Prostate gland (tissue), 2 donors: ENCODE measurements at regions not wholly inside any gene's neighbourhood (a gene's known extent, or its start where the extent isn't known, plus 50 kb on each side); places are given as distances from the start of the nearest gene placed in this dataset.
A peak's percentile ranks its signal among the peaks of the same experiment; 100 is the strongest.

ENCODE experiments used
- DNase-seq: peaks from one replicate; pipeline ENCODE4 v3.0.0-alpha.2; 2019; ENCODE audit warnings: low spot score
- H3K27ac ChIP-seq, 2 donors: fragments of 200-600 bp; sonication (generic); 2 replicates each; pipeline ENCODE4 v1.5.1; 2017 to 2019
- H3K27me3 ChIP-seq: fragments of 200-600 bp; sonication (generic); replicated peaks from 2 replicates; pipeline ENCODE4 v1.5.1; 2019; ENCODE audit not compliant: insufficient read depth
- H3K36me3 ChIP-seq, 2 donors: fragments of 200-600 bp; sonication (generic); 1 replicate in 1 of 2; 2 replicates in 1 of 2; pipeline versions ENCODE4 v1.5.1 to v1.8.1; 2017 to 2019
- H3K4me1 ChIP-seq: fragments of 200-600 bp; sonication (generic); replicated peaks from 2 replicates; pipeline ENCODE4 v1.5.1; 2019
- H3K4me3 ChIP-seq, 2 donors: fragments of 200-600 bp; sonication (generic); 2 replicates each; pipeline ENCODE4 v1.5.1; 2017 to 2019
- H3K9me3 ChIP-seq: fragments of 200-600 bp; sonication (generic); 2 replicates; pipeline ENCODE4 v1.5.1; 2017
- POLR2A ChIP-seq: fragments of 450-650 bp; IDR thresholded peaks from one replicate; pipeline ENCODE4 v1.6.1; 2016; ENCODE audit warnings: antibody characterized with exemption, mild to moderate bottlenecking
- POLR2AphosphoS5 ChIP-seq: sonication (generic); formaldehyde crosslinking; IDR thresholded peaks from one replicate; pipeline ENCODE4 v1.6.1; 2017; ENCODE audit warnings: antibody characterized with exemption
- WGBS: methylation state at CpG from one replicate; pipeline ENCODE4 v1.1.5; 2018; 5-methylcytosine and 5-hydroxymethylcytosine counted together
- intact Hi-C: fragments of 100-400 bp; cut with DNase I; formaldehyde crosslinking; loops from one replicate; pipeline ENCODE4 v1.14.2; 2022
- TF ChIP-seq, protein P1 (sequence below), 4 experiments: fragments of 200-600 bp in 2 of 4; fragments of 450-650 bp in 2 of 4; sonication (generic) in 2 of 4; IDR thresholded peaks; 1 replicate in 3 of 4; 2 replicates in 1 of 4; pipeline ENCODE4 v1.5.1; 2016 to 2019; ENCODE audit warnings: antibody characterized with exemption in 4 of 4, mild to moderate bottlenecking in 2 of 4, moderate library complexity in 2 of 4

GRCh38 chr12:59030415-59030814, 110.1 kb upstream of the LRIG3 start:
- Histone ChIP-seq H3K4me1 (no peaks in the 10 kb centered on the region), H3K36me3 (no peaks in the 10 kb centered on the region), H3K27me3 (no peaks in the 10 kb centered on the region), H3K4me3 (no peak overlapping the region), H3K27ac (no peak overlapping the region), H3K9me3 (no peaks in the 10 kb centered on the region)
- peak; percentile 84 for DNase-seq
- intact Hi-C loops = loop anchor here (10.0 kb wide), 1 partner anchor 106 kb away; the partner anchor contains the start of gene LRIG3
- WGBS = 43% methylated on average over 4 of the region's 4 CpGs
- no peak for TF ChIP-seq POLR2A
- TF ChIP-seq POLR2AphosphoS5 = peak; percentile 93

- Histone ChIP-seq H3K36me3 (no peaks in the 10 kb centered on the region), H3K27me3 (no peaks in the 10 kb centered on the region), H3K9me3 (no peaks in the 10 kb centered on the region), H3K27ac (no peak overlapping the region), H3K4me1 (no peaks in the 10 kb centered on the region), H3K4me3 (no peak overlapping the region)
- TF ChIP-seq POLR2A = no peak
- TF ChIP-seq, protein P1, sequence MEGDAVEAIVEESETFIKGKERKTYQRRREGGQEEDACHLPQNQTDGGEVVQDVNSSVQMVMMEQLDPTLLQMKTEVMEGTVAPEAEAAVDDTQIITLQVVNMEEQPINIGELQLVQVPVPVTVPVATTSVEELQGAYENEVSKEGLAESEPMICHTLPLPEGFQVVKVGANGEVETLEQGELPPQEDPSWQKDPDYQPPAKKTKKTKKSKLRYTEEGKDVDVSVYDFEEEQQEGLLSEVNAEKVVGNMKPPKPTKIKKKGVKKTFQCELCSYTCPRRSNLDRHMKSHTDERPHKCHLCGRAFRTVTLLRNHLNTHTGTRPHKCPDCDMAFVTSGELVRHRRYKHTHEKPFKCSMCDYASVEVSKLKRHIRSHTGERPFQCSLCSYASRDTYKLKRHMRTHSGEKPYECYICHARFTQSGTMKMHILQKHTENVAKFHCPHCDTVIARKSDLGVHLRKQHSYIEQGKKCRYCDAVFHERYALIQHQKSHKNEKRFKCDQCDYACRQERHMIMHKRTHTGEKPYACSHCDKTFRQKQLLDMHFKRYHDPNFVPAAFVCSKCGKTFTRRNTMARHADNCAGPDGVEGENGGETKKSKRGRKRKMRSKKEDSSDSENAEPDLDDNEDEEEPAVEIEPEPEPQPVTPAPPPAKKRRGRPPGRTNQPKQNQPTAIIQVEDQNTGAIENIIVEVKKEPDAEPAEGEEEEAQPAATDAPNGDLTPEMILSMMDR (IDR thresholded peaks at IDR 0.05) = no peak
- intact Hi-C loops = no loop called here
- DNase-seq = no peak
- WGBS = 71% methylated on average over 3 of the region's 3 CpGs
Measured at GRCh38 chr12:59027199-59027598, 106.9 kb upstream of the LRIG3 start.

DNA sequence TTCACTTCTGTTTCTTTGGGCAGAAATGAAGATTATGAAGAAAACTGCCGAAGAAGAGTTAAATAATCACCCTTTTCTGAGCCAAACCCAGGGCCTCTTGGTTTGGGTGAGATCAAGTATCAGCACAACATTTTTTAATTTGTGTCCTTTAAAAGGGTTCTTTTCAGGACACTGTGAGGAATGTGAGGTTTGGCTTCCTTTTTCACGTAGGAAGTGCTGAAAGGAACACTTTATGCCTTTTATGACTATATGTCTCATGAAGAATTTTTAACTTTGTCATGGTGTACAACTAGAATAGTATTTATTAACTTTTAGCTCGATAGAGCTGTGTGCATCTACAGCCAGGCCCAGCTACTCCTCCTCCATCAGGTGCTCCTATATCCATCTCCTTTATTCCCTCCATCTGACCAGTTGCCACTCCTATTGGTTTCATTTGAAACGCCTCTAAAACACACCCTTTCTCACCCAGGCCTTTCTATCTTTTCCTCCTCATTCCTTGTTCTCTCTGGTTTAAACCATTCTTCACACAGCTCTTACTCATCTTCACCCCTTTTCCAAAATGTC, 103.6 kb upstream of the LRIG3 start:
- no peak overlapping the region for H3K27ac ChIP-seq
- no peaks in the 10 kb centered on the region for H3K4me1 ChIP-seq
- DNase-seq = no peak
- no peaks in the 10 kb centered on the region for H3K9me3 ChIP-seq
- 46% methylated on average over 4 of the region's 4 CpGs for WGBS
- no peaks in the 10 kb centered on the region for H3K27me3 ChIP-seq
- intact Hi-C loops = no loop called here
- no peaks in the 10 kb centered on the region for H3K36me3 ChIP-seq
- TF ChIP-seq, protein P1 (IDR thresholded peaks at IDR 0.05) = no peak
- TF ChIP-seq POLR2AphosphoS5 = no peak
- TF ChIP-seq POLR2A = no peak
- H3K4me3 ChIP-seq = no peak overlapping the region

- no peak overlapping the region for H3K4me3 ChIP-seq
- no peaks in the 10 kb centered on the region for H3K9me3 ChIP-seq
- TF ChIP-seq POLR2AphosphoS5 (no peak), POLR2A (no peak)
- TF ChIP-seq, protein P1 (IDR thresholded peaks at IDR 0.05) = no peak
- H3K27me3 ChIP-seq = no peaks in the 10 kb centered on the region
- no peaks in the 10 kb centered on the region for H3K4me1 ChIP-seq
- no peak for DNase-seq
- H3K27ac ChIP-seq = no peak overlapping the region
- intact Hi-C loops = no loop called here
- 91% methylated on average over 14 of the region's 14 CpGs for WGBS
- H3K36me3 ChIP-seq = no peaks in the 10 kb centered on the region
Measured at GRCh38 chr12:59020073-59020946, 100.0 kb upstream of the LRIG3 start.

DNA sequence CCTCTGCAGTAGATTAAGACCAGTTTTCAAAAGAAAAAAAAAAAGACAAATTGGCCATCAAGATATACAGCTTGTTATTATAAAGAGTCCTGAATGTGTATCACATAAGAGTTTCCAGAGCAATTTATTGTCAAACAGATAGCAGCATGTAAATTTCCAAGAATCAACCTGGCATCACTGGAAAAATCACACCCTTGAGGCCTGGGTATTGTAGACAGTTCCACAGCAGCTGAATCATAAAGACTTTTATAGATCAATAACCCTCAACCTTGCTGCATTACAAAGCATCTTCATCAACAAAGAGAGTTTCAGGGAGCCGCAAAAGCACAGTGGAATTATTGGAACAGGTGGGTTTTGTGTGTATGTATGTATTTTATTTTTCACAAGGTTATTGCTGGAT, 94.6 kb upstream of the LRIG3 start:
- no peak overlapping the region for H3K27ac ChIP-seq
- H3K36me3 ChIP-seq = no peaks in the 10 kb centered on the region
- no peaks in the 10 kb centered on the region for H3K9me3 ChIP-seq
- no peaks in the 10 kb centered on the region for H3K27me3 ChIP-seq
- WGBS = 69% methylated on average over 1 of the region's 1 CpG
- no peak overlapping the region for H3K4me3 ChIP-seq
- TF ChIP-seq, protein P1 (IDR thresholded peaks at IDR 0.05) = no peak
- no peak for TF ChIP-seq POLR2AphosphoS5
- no peak for TF ChIP-seq POLR2A
- intact Hi-C loops = no loop called here
- DNase-seq = no peak
- H3K4me1 ChIP-seq = no peaks in the 10 kb centered on the region
